NCI-H524 treated with DMSO at 0.1 percent for 48 hours (cell line): ENCODE measurements at regions not wholly inside any gene's neighbourhood (a gene's known extent, or its start where the extent isn't known, plus 50 kb on each side); places are given as distances from the start of the nearest gene placed in this dataset.

Experiments
- DNase-seq: peaks from one replicate; lab custom pipeline; 2025; lab: John Stamatoyannopoulos, UW

DNA sequence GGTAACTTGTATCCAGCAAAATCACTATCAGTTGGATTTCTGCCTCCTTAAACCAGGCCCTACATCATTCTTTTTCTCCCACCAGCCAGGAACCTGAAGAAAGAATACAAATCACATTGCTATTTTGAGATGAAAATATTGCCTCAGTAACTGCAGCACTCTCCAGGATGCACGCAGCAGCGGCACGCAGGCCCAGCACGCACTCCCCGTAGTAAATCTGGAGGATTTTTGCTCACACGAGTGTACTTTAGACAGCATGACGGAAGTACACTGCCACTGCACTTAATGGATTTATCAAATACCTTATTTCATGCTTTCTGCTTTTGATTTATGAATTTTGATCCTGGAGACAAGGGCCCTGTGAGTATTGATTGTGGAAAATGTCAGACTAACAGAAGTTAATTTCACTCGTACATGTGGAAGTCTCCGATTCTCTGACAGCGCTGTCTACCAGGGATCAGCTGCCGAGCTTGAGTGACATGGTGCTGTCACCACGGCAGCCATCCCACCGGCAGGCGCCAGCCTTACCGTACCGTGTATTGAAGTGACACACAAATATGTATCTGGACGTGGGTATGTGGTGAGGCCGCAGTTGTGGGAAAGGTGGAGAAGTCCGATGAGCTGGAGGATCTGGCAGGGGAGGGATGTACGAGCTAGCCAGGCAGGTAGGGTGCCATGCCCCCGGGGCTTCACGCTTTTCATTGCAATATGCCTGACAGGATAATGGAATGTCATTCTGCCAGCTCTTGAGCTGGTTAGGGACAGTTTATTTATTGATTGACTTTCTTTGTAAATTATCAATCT is 863.7 kb downstream of the GALR1 start:
- DNase-seq: no peak

- no peak for DNase-seq
Observed at GRCh38 chr18:78113940-78114251, 864.2 kb downstream of the GALR1 start.

DNA sequence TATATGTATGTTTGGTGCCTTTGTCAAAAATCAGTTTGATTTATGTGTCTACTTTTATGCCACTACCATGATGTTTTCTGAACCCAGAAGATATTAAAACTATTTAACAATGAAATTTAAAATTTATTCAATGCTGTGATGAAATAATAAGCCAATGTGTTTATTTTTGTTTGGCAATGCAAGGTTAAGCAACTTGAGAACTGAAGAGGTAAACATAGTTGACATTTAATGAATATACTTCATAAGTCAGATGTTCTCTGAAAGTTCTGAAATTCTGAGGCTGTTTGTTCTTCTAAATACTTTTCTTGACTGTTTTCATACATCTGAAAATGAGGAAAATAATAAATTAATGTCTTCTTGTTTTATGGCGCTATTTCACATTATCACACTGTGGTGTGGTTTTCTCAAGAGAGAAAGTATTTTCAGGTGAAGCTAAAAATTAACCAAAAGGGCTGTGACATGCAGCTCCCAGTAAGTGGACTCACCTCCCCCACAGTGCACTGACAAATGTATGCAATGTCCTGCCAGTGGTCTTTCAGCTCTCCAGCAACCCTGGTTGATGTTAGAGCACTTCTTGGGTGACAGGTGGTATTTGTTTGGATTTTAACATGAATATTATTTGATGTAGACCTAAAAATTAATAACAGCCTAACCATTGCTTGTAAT is 863.6 kb upstream of the SALL3 start:
- no peak for DNase-seq

- DNase-seq: no peak
Observed at GRCh38 chr18:78123144-78123909, 856.3 kb upstream of the SALL3 start.

- DNase-seq: no peak
Observed at GRCh38 chr18:78123926-78124797, 855.5 kb upstream of the SALL3 start.

- no peak for DNase-seq
Observed at GRCh38 chr18:78125206-78125896, 854.3 kb upstream of the SALL3 start.

- DNase-seq: no peak
Observed at GRCh38 chr18:78126106-78126505, 853.5 kb upstream of the SALL3 start.

DNA sequence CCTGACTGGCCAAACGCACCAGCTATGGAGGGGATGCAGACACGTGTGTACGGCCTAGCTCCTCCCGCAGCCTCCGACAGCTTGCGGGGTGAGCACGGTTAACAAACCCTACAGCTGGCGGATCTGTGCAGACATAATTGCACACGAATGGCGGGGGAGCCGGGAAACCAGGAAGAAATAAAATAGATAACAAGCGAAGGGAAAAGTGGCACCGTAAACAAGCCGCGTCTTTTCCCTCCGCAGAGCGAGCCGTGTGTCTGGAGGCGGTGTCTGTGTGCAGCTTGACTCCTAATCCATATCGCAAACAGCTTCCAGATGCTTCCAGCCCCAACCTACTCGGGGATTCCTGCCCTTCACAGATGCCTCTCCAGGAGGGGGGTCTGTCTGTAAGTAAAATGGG is 853.1 kb upstream of the SALL3 start:
- no peak for DNase-seq

- no peak for DNase-seq
Observed at GRCh38 chr18:78127041-78127440, 852.6 kb upstream of the SALL3 start.

GRCh38 chr18:78128004-78128403 is 851.6 kb upstream of the SALL3 start:
- DNase-seq: no peak

- no peak for DNase-seq
Observed at GRCh38 chr18:78129260-78129659, 850.4 kb upstream of the SALL3 start.

GRCh38 chr18:78130232-78131195 is 849.1 kb upstream of the SALL3 start:
- no peak for DNase-seq

DNA sequence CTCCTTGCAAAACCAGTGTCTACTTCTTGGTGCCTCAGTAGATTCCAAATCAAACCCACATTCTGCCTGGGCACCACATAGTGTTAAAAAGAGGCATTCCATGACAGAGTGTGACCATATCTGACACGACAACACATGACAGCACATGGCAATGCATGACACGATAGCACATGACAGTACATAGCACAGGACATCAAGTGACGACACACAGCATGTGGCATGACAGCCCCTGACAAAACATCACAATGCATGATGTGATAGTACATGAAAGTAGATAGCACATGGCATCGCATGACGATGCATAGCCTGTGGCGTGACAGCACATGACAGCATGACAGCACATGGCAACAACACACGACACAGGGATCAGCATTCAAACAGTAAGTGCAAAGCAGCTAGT is 845.9 kb upstream of the SALL3 start:
- DNase-seq: no peak

- DNase-seq: no peak
Observed at GRCh38 chr18:78136986-78137385, 842.6 kb upstream of the SALL3 start.

DNA sequence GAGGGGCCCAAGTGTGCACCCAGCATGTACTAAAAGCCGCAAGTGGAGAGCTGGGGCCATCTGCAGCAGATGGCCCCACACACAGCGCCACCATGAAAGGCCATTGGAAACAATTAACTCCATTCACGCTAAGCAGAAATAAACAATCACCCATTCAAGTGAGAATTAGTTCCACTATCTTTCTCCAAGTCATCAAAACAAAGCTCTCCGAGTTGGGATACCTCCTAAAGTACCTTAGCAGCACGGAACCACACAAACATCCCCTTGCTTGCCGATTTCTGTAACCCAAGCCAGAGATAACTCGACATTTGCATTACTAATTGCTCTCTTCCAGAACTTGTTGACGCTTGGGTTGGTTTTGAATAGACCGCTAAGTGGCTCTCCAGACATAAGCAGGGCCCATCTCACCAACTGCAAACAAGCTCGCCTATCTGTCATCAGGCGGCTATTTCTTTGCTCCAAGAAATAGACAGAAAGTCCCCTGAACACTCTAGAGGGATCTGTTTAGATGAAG is 840.6 kb upstream of the SALL3 start:
- DNase-seq: peak; percentile 95

DNA sequence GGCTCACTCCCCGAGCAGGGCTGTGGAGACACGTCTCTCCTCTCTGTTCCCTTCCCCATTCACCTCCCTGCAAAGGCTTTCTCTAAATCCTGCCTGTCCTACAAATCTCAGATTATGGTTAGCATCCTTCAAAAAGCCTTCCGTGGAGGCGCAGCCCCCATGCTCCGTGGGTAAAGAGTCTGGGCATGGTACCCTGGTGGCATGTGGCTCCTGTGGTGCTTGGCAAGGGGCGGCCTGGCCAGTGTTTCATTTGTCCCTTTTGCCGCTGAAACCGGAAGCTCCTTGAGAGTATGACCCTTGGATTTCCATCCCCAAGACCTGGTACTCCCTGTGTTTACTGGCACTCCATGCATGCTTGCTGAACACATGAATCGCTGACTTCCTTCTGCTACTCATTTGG is 839.3 kb upstream of the SALL3 start:
- DNase-seq: no peak

- no peak for DNase-seq
Observed at GRCh38 chr18:78144669-78145068, 834.9 kb upstream of the SALL3 start.

GRCh38 chr18:78145096-78145495 is 834.5 kb upstream of the SALL3 start:
- no peak for DNase-seq

DNA sequence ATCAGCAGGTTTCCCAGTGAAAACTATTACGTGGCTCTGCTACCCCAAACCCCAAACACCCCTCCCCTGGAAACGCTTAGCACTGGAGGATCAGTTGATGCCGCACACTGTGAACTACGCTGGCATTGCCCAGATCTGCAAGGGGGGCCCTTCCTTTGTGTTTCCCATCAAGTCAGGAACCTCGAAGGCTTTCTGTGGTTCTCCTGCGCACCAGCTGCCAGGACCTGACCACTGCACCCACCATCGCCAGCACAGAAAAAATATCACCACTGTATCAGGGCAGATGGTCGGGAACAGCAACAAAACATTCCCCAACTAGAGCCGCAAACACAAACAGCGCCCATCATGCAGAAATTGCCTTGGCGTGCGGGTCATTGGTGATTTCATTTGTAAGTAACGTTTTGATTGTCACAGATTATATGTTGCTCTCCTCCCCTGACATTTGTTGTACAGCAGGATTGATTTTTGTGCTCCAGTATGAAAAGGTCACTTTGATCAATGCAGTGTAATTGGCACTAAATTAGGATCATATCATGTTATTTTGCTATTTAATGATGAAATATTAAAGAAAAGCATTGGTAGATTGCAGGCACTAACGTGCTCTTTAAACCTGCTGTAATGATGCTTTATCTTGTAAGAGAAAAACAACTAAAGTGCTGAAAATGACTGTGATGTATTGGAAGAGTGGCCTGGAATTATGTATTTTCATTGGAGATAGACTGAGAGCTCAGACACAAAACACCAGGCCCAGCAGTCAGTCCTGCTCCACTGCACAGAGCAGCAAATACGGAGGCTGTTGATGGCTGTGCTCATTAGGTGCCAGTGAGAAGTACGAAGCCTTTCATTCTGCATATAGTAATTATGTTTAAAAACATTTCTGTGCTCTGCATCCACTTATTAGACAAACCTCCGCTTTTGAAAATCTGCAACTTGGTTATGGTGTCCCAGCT is 833.2 kb upstream of the SALL3 start:
- DNase-seq: no peak
